Loucy (cell line): ENCODE measurements at regions not wholly inside any gene's neighbourhood (a gene's known extent, or its start where the extent isn't known, plus 50 kb on each side); places are given as distances from the start of the nearest gene placed in this dataset.

Source experiments
- H2AFZ ChIP-seq: fragments of 200-600 bp; sonication (generic); 2 replicates; pipeline ENCODE4 v1.6.0; 2016; ENCODE audit warnings: antibody characterized with exemption, mild to moderate bottlenecking, low read length, moderate library complexity
- H3F3A ChIP-seq: fragments of 200-600 bp; 2 replicates; pipeline ENCODE4 v1.6.0; 2016; ENCODE audit warnings: antibody characterized with exemption, low read depth, mild to moderate bottlenecking
- H3K27me3 ChIP-seq: fragments of 200-600 bp; sonication (generic); 2 replicates; pipeline ENCODE4 v1.6.1; 2014; ENCODE audit warnings: low read length, mild to moderate bottlenecking; ENCODE audit not compliant: insufficient read depth, poor library complexity, severe bottlenecking
- H3K36me3 ChIP-seq: fragments of 200-600 bp; sonication (generic); 2 replicates; pipeline ENCODE4 v1.6.1; 2016; ENCODE audit warnings: low read length; ENCODE audit not compliant: insufficient read depth
- H3K4me1 ChIP-seq: fragments of 200-600 bp; sonication (generic); 2 replicates; pipeline ENCODE4 v1.5.1; 2014; ENCODE audit warnings: low read length, mild to moderate bottlenecking; ENCODE audit not compliant: insufficient read depth, poor library complexity, severe bottlenecking
- H3K4me2 ChIP-seq: fragments of 200-600 bp; sonication (generic); 2 replicates; pipeline ENCODE4 v1.6.0; 2014; ENCODE audit warnings: antibody characterized with exemption, low read length, low read depth, mild to moderate bottlenecking; ENCODE audit not compliant: poor library complexity, severe bottlenecking
- H3K4me3 ChIP-seq: fragments of 200-600 bp; sonication (generic); 2 replicates; pipeline ENCODE4 v1.5.1; 2014; ENCODE audit warnings: low read length, mild to moderate bottlenecking, mixed read lengths; ENCODE audit not compliant: poor library complexity, severe bottlenecking
- H3K79me2 ChIP-seq: fragments of 200-600 bp; sonication (generic); 2 replicates; pipeline ENCODE4 v1.6.1; 2014; ENCODE audit warnings: low read length; ENCODE audit not compliant: insufficient read depth
- H3K9ac ChIP-seq: fragments of 200-600 bp; sonication (generic); 2 replicates; pipeline ENCODE4 v1.6.0; 2014; ENCODE audit warnings: mild to moderate bottlenecking, low read depth, low read length, moderate library complexity; ENCODE audit not compliant: poor library complexity, severe bottlenecking
- H3K9me2 ChIP-seq: fragments of 200-600 bp; sonication (generic); replicated peaks from 2 replicates; pipeline ENCODE4 v1.6.1; 2016; ENCODE audit warnings: low read depth, low read length, mixed read lengths
- H3K9me3 ChIP-seq: fragments of 200-600 bp; sonication (generic); 2 replicates; pipeline ENCODE4 v1.6.1; 2014; ENCODE audit warnings: mild to moderate bottlenecking, antibody characterized with exemption, low read length, low read depth; ENCODE audit not compliant: insufficient read depth
- H4K20me1 ChIP-seq: fragments of 200-600 bp; sonication (generic); 2 replicates; pipeline ENCODE4 v1.6.0; 2014; ENCODE audit warnings: antibody characterized with exemption, low read length, mild to moderate bottlenecking; ENCODE audit not compliant: insufficient read depth, poor library complexity, severe bottlenecking
- CTCF ChIP-seq: fragments of 200-600 bp; sonication (generic); conservative IDR thresholded peaks from 2 replicates; pipeline ENCODE4 v1.5.1; 2014; ENCODE audit warnings: mild to moderate bottlenecking, antibody characterized with exemption, low read length
- EZH2phosphoT487 ChIP-seq: fragments of 200-600 bp; IDR thresholded peaks from 2 replicates; pipeline ENCODE4 v1.6.1; 2018; ENCODE audit warnings: antibody characterized with exemption, mild to moderate bottlenecking, moderate library complexity, borderline replicate concordance

DNA sequence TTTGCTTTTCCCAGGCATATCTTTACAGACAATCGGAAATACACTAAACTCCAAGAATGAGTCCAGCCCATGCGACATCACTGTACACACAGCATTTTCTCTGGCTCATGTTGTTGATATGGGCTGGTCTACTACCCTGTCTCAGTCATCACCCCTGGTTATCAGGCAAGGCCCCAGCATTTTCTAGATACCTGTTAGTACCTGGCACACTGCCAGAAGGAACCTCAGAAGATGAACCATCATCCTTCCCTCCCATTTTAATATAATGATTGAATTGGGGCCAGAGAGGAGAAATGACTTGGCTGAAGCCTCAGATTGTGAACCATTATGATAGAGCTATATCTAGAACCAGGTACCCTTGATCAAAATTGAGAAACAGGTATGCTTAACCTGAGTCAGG lies 406.2 kb downstream of the CDH11 start:
- no peaks in the 10 kb centered on the region for H3K4me1 ChIP-seq
- H2AFZ ChIP-seq: no peak overlapping the region
- no peaks in the 10 kb centered on the region for H3K9me2 ChIP-seq
- H3K27me3 ChIP-seq: no peaks in the 10 kb centered on the region
- TF ChIP-seq EZH2phosphoT487 (no peak), CTCF (no peak)
- no peak overlapping the region for H3K4me2 ChIP-seq
- no peaks in the 10 kb centered on the region for H4K20me1 ChIP-seq
- H3F3A ChIP-seq: no peaks in the 10 kb centered on the region
- H3K4me3 ChIP-seq: no peak overlapping the region
- no peaks in the 10 kb centered on the region for H3K36me3 ChIP-seq
- no peaks in the 10 kb centered on the region for H3K9me3 ChIP-seq
- no peaks in the 10 kb centered on the region for H3K79me2 ChIP-seq
- no peak overlapping the region for H3K9ac ChIP-seq

DNA sequence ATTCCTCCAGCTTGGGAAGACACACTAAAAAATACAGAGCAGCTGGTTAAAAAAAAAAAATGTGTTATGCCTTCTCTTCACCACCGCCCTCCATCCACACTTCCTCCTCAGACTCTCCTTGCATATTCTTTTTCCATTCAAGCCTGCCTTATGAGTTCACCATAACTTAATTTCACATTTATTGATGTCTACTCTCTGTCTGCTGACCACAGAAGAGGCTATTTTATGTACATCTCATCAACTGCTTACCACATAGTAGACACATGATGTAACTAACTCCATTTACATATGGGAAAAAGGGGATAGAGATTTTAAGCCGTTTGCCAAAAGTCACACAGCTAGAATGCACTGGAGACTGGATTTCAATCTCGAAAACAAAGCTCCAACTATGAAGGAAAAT lies 409.8 kb downstream of the CDH11 start:
- Histone ChIP-seq H3K4me3 (no peak overlapping the region), H3K9ac (no peak overlapping the region), H4K20me1 (no peaks in the 10 kb centered on the region), H3K9me3 (no peaks in the 10 kb centered on the region), H3K4me2 (no peak overlapping the region), H3K9me2 (no peaks in the 10 kb centered on the region), H3K4me1 (no peaks in the 10 kb centered on the region), H2AFZ (no peak overlapping the region), H3K27me3 (no peaks in the 10 kb centered on the region), H3K36me3 (no peaks in the 10 kb centered on the region), H3F3A (no peaks in the 10 kb centered on the region), H3K79me2 (no peaks in the 10 kb centered on the region)
- TF ChIP-seq CTCF: no peak
- TF ChIP-seq EZH2phosphoT487: no peak

DNA sequence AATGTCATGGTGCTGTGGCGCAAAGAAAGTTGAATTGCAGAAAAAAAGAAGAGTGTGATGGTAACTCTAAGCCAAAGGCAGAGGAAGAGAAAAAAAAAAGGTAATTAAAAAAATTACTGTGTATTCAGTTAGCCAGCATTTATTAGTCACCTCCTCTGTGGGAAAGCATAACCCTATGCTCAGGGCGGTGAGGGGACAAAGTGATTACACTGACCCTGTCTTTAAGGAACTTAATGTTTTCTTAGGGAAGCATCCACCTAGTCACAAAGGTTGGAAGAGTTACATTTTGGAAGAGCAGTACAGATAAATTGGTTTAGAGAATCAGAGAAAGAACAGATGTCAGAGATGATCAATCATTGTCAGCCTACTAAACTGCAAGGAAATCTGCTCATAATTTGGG lies 410.3 kb downstream of the CDH11 start:
- no peaks in the 10 kb centered on the region for H4K20me1 ChIP-seq
- H3K4me1 ChIP-seq: no peaks in the 10 kb centered on the region
- no peaks in the 10 kb centered on the region for H3K79me2 ChIP-seq
- no peak overlapping the region for H3K9ac ChIP-seq
- no peaks in the 10 kb centered on the region for H3K9me3 ChIP-seq
- no peak for TF ChIP-seq CTCF
- no peak for TF ChIP-seq EZH2phosphoT487
- H3K27me3 ChIP-seq: no peaks in the 10 kb centered on the region
- no peak overlapping the region for H2AFZ ChIP-seq
- H3F3A ChIP-seq: no peaks in the 10 kb centered on the region
- H3K4me3 ChIP-seq: no peak overlapping the region
- no peak overlapping the region for H3K4me2 ChIP-seq
- H3K9me2 ChIP-seq: no peaks in the 10 kb centered on the region
- no peaks in the 10 kb centered on the region for H3K36me3 ChIP-seq
